Neuronal stem cell (in vitro differentiated cells): ENCODE measurements at regions not wholly inside any gene's neighbourhood (a gene's known extent, or its start where the extent isn't known, plus 50 kb on each side); places are given as distances from the start of the nearest gene placed in this dataset.
A peak's percentile ranks its signal among the peaks of the same experiment; 100 is the strongest.
"Not testable (repeated sequence)": the region's sequence is repeated elsewhere in the genome, so short reads cannot be mapped to it uniquely, and the experiment has no call there.

ENCODE experiments used
- DNase-seq: peaks from one replicate; pipeline ENCODE4 v3.0.0-alpha.2; 2013; ENCODE audit warnings: low spot score
- H2AFZ ChIP-seq: one replicate; pipeline ENCODE4 v1.6.1; 2013; ENCODE audit warnings: mild to moderate bottlenecking, low read length, inconsistent platforms
- H2AK5ac ChIP-seq: 2 replicates; pipeline ENCODE4 v1.6.1; 2013; ENCODE audit warnings: low read depth, mild to moderate bottlenecking, inconsistent platforms, low read length, moderate library complexity, mixed read lengths
- H2BK120ac ChIP-seq: 2 replicates; pipeline ENCODE4 v1.6.1; 2013; ENCODE audit warnings: low read depth, mild to moderate bottlenecking, inconsistent platforms, low read length, moderate library complexity, mixed read lengths
- H2BK12ac ChIP-seq: one replicate; pipeline ENCODE4 v1.6.1; 2013; ENCODE audit warnings: low read length, inconsistent platforms
- H2BK15ac ChIP-seq: 2 replicates; pipeline ENCODE4 v1.6.1; 2013; ENCODE audit warnings: mild to moderate bottlenecking, low read length, inconsistent platforms, mixed read lengths
- H2BK5ac ChIP-seq: one replicate; pipeline ENCODE4 v1.6.1; 2013; ENCODE audit warnings: inconsistent platforms, mild to moderate bottlenecking, low read length, moderate library complexity
- H3K14ac ChIP-seq: one replicate; pipeline ENCODE4 v1.6.1; 2013; ENCODE audit warnings: low read length, inconsistent platforms
- H3K18ac ChIP-seq: 2 replicates; pipeline ENCODE4 v1.6.1; 2013; ENCODE audit warnings: low read length, inconsistent platforms
- H3K23ac ChIP-seq: 2 replicates; pipeline ENCODE4 v1.6.1; 2013; ENCODE audit warnings: low read depth, mild to moderate bottlenecking, mixed read lengths, low read length, inconsistent platforms; ENCODE audit not compliant: poor library complexity
- H3K27ac ChIP-seq: replicated peaks from 3 replicates; pipeline ENCODE4 v1.5.1; 2013; ENCODE audit warnings: low read length, inconsistent platforms
- H3K27me3 ChIP-seq, 3 experiments: 2 replicates each; pipeline ENCODE4 v1.6.1; 2013; ENCODE audit warnings: low read length in 3 of 3, mild to moderate bottlenecking in 2 of 3, inconsistent platforms in 1 of 3, low read depth in 1 of 3, mixed read lengths in 1 of 3, moderate library complexity in 1 of 3; ENCODE audit not compliant: control insufficient read depth in 3 of 3, insufficient read depth in 3 of 3
- H3K36me3 ChIP-seq, 2 donors: replicated peaks in 1 of 2; 2 replicates each; pipeline ENCODE4 v1.6.1; 2013; ENCODE audit warnings: low read length in 2 of 2; ENCODE audit not compliant: control insufficient read depth in 2 of 2, insufficient read depth in 2 of 2
- H3K4ac ChIP-seq: 2 replicates; pipeline ENCODE4 v1.6.1; 2013; ENCODE audit warnings: inconsistent platforms, mild to moderate bottlenecking, low read length, moderate library complexity
- H3K4me1 ChIP-seq, 2 donors: 1 replicate in 1 of 2; 2 replicates in 1 of 2; pipeline ENCODE4 v1.6.1; 2013; ENCODE audit warnings: low read length in 2 of 2, low read depth in 1 of 2; ENCODE audit not compliant: control insufficient read depth in 2 of 2, insufficient read depth in 1 of 2
- H3K4me2 ChIP-seq: one replicate; pipeline ENCODE4 v1.6.1; 2013; ENCODE audit warnings: mild to moderate bottlenecking, low read length, inconsistent platforms; ENCODE audit not compliant: insufficient read depth, poor library complexity, severe bottlenecking
- H3K4me3 ChIP-seq, 2 donors: 2 replicates each; pipeline ENCODE4 v1.5.1; 2013; ENCODE audit warnings: low read length in 2 of 2, mild to moderate bottlenecking in 2 of 2, inconsistent platforms in 1 of 2, moderate library complexity in 1 of 2
- H3K79me1 ChIP-seq: one replicate; pipeline ENCODE4 v1.6.1; 2013; ENCODE audit warnings: low read depth, mild to moderate bottlenecking, inconsistent platforms, low read length, moderate library complexity
- H3K9ac ChIP-seq: one replicate; pipeline ENCODE4 v1.6.1; 2013; ENCODE audit warnings: mild to moderate bottlenecking, low read depth, low read length, inconsistent platforms; ENCODE audit not compliant: poor library complexity
- H3K9me3 ChIP-seq, 2 donors: replicated peaks in 1 of 2; 2 replicates each; pipeline versions ENCODE3 to v1.6.1; 2013; ENCODE audit warnings: low read length in 2 of 2, mild to moderate bottlenecking in 2 of 2, inconsistent platforms in 1 of 2, low read depth in 1 of 2, mixed read lengths in 1 of 2, moderate library complexity in 1 of 2; ENCODE audit not compliant: control insufficient read depth in 2 of 2, insufficient read depth in 1 of 2
- H4K8ac ChIP-seq: one replicate; pipeline ENCODE4 v1.6.1; 2013; ENCODE audit warnings: low read depth, mild to moderate bottlenecking, inconsistent platforms, low read length, moderate library complexity
- H4K91ac ChIP-seq: one replicate; pipeline ENCODE4 v1.6.1; 2013; ENCODE audit warnings: low read length, low read depth, mild to moderate bottlenecking, inconsistent platforms; ENCODE audit not compliant: poor library complexity
- WGBS, 2 donors: extraction: QIAGEN DNeasy Blood & Tissue Kit; methylation state at CpG; one replicate each; pipeline ENCODE4 v1.1.7; 2013; ENCODE audit warnings: missing lambda C conversion rate in 2 of 2, mixed read lengths in 1 of 2; ENCODE audit not compliant: insufficient read length in 2 of 2, insufficient replicate concordance in 1 of 2; ENCODE audit errors: extremely low coverage in 2 of 2; 5-methylcytosine and 5-hydroxymethylcytosine counted together

DNA sequence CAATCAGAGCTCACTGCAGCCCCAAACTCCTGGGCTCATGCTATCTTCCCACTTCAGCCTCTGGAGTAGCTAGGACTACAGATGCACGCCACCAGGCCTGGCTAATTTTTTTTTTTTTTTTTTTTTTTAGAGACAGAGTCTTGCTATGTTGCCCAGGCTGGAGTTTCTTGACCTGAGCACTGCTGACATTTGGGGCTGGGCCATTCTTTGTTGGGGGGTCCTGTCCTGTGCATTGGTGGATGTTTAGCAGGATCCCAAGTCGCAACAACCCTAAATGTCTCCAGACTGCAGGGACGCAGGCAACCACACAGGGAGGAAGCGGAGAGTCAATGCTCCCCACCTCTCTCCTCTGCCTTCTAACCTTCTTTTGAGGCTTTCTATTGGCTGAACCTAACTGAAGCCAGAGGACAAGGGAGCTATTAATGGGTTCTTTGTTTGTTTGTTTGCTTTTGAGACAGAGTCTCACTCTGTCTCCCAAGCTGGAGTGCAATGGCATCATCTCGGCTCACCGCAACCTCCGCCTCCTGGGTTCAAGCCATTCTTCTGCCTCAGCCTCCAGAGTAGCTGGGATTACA lies 58.3 kb upstream of the ADGRE5 start:
- no CpG with 5 or more reads among the region's 7 CpGs for WGBS, 2 donors
- Histone ChIP-seq H3K27ac (no peak overlapping the region), H3K4me3 (no peak overlapping the region)

DNA sequence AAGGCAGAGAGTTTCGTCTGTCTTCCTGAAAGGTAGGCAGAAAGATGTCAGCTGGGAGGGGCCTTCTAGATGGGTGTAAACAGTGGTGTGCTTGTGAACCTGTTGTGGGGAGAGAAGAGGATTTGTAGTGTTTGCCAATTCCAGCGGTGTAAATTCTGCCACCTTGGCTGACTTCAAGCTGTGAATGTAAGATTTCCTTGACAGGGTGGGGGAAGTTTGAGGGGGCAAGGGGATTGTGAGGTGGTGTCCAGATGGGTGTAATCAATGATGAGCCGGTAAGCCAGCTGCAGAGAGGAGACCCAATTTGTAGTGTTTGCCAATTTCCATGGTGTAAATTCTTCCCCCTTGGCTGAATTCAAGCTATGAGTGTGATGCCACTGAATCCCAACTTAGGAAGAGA lies 61.0 kb upstream of the ADGRE5 start:
- Histone ChIP-seq H3K4me1 (no peaks in the 10 kb centered on the region), H3K9ac (no peak overlapping the region), H3K27ac (no peak overlapping the region), H3K4me3 (no peak overlapping the region), H4K8ac (no peak overlapping the region), H3K23ac (no peak overlapping the region), H2BK5ac (no peak overlapping the region), H3K14ac (no peak overlapping the region), H2BK15ac (no peak overlapping the region), H3K27me3 (no peaks in the 10 kb centered on the region), H2BK120ac (no peak overlapping the region), H2BK12ac (no peak overlapping the region), H3K36me3 (no peaks in the 10 kb centered on the region), H3K4me2 (no peak overlapping the region), H3K18ac (no peak overlapping the region), H4K91ac (no peak overlapping the region), H3K9me3 (peaks cover 0 to 4% of the 10 kb centered on the region in 2 donors), H2AK5ac (no peak overlapping the region), H3K4ac (no peak overlapping the region), H2AFZ (no peak overlapping the region), H3K79me1 (no peaks in the 10 kb centered on the region)
- no CpG with 5 or more reads among the region's 3 CpGs for WGBS, 2 donors
- no peak for DNase-seq

More for the DNA sequence above, 58.3 kb upstream of the ADGRE5 start:
- no peak overlapping the region for H3K9ac ChIP-seq
- H3K14ac ChIP-seq, result no peak overlapping the region
- H3K23ac ChIP-seq, result no peak overlapping the region
- no peak overlapping the region for H3K18ac ChIP-seq
- no peaks in the 10 kb centered on the region for H3K36me3 ChIP-seq
- DNase-seq, result no peak
- H2BK120ac ChIP-seq, result no peak overlapping the region
- H4K8ac ChIP-seq, result no peak overlapping the region
- H3K9me3 ChIP-seq, result peaks cover 0 to 4% of the 10 kb centered on the region in 2 donors
- H3K4me1 ChIP-seq, result no peaks in the 10 kb centered on the region
- H2AFZ ChIP-seq, result no peak overlapping the region
- no peak overlapping the region for H2BK15ac ChIP-seq
- H2BK5ac ChIP-seq, result no peak overlapping the region
- no peak overlapping the region for H3K4ac ChIP-seq
- no peak overlapping the region for H4K91ac ChIP-seq
- no peaks in the 10 kb centered on the region for H3K27me3 ChIP-seq
- no peak overlapping the region for H2BK12ac ChIP-seq
- no peak overlapping the region for H2AK5ac ChIP-seq
- no peak overlapping the region for H3K4me2 ChIP-seq
- H3K79me1 ChIP-seq, result no peaks in the 10 kb centered on the region

DNA sequence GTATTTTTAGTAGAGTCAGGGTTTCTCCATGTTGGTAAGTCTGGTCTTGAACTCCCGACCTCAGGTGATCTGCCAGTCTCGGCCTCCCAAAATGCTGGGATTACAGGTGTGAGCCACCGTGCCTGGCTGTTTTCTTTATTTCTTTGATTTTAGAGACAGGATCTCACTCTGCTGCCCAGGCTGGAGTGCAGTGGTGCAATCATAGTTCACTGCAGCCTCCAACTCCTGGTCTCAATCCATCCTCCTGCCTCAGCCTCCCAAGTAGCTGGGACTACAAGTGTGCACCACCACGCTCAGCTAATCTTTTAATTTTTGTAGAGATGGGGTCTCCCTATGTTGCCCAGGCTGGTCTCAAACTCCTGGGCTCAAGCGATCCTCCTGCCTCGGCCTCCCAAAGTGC lies 61.5 kb upstream of the ADGRE5 start:
- H2BK15ac ChIP-seq, H2BK5ac ChIP-seq, H3K79me1 ChIP-seq, H2BK120ac ChIP-seq, H3K4me2 ChIP-seq, H3K9me3 ChIP-seq, H2BK12ac ChIP-seq, H3K4ac ChIP-seq, H3K4me1 ChIP-seq, H3K23ac ChIP-seq, H2AK5ac ChIP-seq, H3K9ac ChIP-seq, H3K27ac ChIP-seq, DNase-seq, H2AFZ ChIP-seq, H4K91ac ChIP-seq, H3K4me3 ChIP-seq, H3K36me3 ChIP-seq, H3K18ac ChIP-seq, H4K8ac ChIP-seq, H3K14ac ChIP-seq, H3K27me3 ChIP-seq: not testable (repeated sequence)
- no CpG with 5 or more reads among the region's 6 CpGs for WGBS, 2 donors

DNA sequence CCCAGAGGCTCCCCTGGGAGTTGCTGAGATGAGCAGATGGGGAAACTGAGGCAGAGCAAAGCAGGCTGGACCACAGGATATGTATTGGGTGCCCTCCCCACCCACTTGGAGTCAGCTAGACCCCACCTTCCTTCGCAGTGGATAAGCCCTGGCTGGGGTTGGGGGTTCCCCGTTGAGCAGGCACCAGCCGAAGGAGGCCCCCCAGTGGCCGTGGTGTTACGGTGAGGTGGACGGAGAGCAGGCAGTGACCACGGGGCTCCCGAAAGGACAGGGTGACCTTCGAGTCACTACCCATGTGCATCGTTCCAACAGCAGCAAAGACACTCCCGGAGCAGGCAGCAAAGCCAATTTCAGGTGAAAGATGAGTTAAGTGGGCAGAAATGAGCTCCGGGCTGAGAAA lies 62.4 kb upstream of the ADGRE5 start:
- peaks cover 2% of the 10 kb centered on the region for H3K79me1 ChIP-seq
- no CpG with 5 or more reads among the region's 12 CpGs for WGBS, 2 donors
- no peak overlapping the region for H2BK120ac ChIP-seq
- no peak for DNase-seq
- peaks cover 0 to 4% of the 10 kb centered on the region in 2 donors for H3K9me3 ChIP-seq
- no peak overlapping the region for H2BK15ac ChIP-seq
- no peak overlapping the region for H4K91ac ChIP-seq
- H4K8ac ChIP-seq, result no peak overlapping the region
- no peak overlapping the region for H3K4ac ChIP-seq
- H3K27me3 ChIP-seq, result no peaks in the 10 kb centered on the region
- H3K4me2 ChIP-seq, result no peak overlapping the region
- no peak overlapping the region for H3K9ac ChIP-seq
- no peak overlapping the region for H2AK5ac ChIP-seq
- no peak overlapping the region for H3K27ac ChIP-seq
- no peaks in the 10 kb centered on the region for H3K4me1 ChIP-seq
- H3K23ac ChIP-seq, result no peak overlapping the region
- peak overlapping the region in 1 of 2 donors; percentile 9 for H3K4me3 ChIP-seq
- H3K18ac ChIP-seq, result no peak overlapping the region
- H2BK12ac ChIP-seq, result no peak overlapping the region
- no peak overlapping the region for H2BK5ac ChIP-seq
- no peak overlapping the region for H2AFZ ChIP-seq
- H3K36me3 ChIP-seq, result no peaks in the 10 kb centered on the region
- no peak overlapping the region for H3K14ac ChIP-seq
